ENCODE measurements at regions not wholly inside any gene's neighbourhood (a gene's known extent, or its start where the extent isn't known, plus 50 kb on each side); places are given as distances from the start of the nearest gene placed in this dataset.

DNA sequence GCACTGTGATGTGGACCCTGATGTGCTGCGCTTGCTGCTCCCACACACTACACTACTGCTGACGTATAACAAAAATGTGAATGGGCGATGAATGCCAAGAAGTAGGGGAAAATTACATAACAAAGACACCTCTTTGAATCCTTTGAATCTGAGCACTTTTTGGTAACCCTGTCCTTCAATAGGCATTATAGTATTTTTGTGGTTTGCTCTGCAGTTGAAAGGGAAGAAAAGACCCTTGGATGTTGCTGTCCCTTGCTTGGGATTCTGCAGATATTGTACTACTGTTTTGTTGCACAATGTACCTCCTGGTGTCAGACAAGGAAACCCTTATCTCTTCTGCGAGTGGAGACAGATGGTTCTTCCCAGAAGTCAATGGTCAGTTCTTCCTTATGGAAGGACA is 124.8 kb upstream of the UBE3A start:
- DNase-seq (ENCODE audit: low read depth): no peak

DNA sequence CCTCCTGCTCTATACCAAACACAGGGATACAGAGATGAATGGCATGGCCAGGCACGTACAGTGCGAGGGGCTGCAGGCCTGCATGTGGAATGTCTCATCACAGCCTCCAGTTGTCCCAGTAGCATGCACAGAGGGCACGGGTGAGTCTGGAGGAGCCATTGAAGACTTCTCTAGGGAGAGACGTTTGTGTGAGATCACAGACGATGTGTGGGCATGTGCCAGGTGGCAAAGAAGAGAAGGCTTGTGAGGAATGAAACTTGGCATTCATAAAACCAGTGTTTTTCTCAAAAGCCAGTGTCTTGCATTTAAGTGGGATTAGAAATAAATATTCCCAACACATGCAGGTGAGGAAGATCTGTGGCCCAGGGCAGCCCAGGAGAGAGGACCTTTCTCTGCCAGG is 119.1 kb upstream of the UBE3A start:
- no peak for DNase-seq (ENCODE audit: low read depth)

DNA sequence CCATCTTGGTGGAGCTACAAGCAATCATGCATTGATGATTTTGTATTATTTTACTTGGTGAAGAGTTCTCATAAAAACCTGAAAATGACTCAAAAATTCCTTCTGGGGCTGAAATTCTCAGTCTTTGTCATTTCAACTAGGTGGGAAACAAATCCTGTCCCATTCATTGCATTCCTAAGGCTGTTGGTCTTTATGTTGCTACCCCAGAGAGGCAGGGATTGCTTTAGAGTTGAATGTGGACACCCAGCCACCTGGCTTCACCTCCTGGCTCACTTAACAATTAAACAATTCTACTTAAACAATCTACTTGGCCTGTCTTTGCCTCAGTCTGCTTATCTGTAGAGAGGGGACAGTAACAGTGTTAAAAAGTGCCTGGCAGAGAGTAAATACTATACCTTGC is 117.3 kb upstream of the UBE3A start:
- no peak for DNase-seq (ENCODE audit: low read depth)

DNA sequence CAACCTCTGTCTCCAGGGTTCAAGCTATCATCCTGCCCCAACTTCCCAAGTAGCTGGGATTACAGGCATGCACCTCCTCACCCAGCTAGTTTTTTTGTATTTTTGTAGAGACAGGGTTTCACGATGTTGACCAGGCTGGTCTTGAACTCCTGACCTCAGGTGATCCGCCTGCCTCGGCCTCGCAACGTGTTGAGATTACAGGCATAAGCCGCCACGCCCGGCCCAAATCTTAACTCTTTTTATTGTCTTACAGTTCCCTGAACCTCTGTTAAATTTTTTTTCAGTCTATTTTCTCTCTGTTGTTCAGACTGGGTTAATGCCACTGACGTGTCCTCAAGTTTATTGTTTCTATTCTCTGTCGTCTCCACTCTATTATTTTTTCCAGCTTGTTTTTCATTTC is 115.8 kb upstream of the UBE3A start:
- no peak for DNase-seq (ENCODE audit: low read depth)

DNA sequence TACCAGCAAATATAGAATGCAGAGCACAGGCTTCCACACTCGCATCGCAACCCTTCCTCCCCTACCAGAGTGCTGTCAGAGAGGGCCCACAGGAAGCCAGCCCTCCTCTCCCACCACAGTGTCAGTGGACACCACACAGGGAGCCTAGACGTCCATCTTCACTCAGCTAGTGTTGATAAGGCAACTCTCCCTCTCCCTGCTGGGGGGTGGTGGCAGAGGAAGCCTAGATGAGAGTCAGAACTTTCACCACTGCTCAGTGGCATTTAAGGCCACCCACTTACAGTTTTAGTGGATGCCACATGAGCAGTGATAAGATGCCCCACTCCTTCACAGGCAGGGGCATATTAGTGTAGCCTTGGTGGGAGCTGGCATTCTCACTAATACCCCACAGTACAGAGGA is 109.8 kb upstream of the UBE3A start:
- DNase-seq (ENCODE audit: low read depth): no peak

DNA sequence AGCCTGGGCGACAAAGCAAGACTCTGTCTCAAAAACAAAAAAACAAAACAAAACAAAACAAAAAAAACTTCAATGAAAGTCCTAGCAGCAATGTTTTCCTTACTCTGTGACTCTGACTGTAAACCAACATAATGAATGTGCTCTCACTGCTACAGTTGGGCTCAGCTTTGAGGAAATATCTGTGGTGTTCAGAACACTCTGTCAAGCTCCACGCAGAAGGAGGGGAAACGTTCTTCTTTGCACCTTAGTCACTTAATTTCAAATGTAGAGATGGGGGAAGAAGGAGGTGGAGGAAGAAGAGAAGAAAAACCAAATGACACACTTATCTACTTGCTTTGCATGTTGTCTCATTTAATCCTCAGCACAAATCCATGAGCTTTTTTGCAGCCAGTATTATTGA is 107.1 kb upstream of the UBE3A start:
- DNase-seq (ENCODE audit: low read depth): no peak

DNA sequence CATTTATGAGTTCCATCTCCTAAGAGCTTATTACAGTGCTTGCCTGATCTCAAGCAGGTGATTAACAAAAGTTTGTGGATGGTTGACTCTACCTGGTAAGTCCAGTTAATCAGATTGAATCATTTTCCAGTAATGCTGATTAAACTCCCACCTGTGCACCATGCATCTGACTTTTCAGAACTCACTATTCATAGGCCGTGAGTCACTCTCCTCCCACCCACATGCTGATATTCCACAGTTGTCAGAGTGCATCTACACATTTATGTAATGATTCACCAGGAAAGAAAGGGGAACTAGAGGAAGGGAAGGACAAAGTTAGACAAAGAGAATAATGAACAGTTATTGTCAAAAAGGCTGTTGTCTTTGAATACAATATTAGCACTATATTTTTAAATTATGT is 106.2 kb upstream of the UBE3A start:
- DNase-seq (ENCODE audit: low read depth): peak; percentile 57

DNA sequence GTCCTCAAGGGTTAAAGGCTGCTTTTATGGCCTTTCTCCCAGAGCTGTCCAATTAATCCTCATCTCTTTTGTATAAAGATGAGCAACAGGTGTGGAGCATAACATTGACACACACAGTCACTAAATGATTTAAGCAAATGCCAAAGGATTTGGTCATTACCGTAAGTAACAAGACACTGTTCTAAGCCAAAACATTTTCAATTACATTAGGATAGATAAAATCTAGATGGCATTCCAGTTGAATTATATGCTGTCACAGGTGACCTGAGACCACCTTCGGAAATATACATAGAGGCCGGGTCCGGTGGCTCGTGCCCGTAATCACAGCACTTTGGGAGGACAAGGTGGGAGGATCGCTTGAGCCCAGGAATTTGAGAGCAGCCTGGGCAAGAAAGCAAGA is 105.3 kb upstream of the UBE3A start:
- DNase-seq (ENCODE audit: low read depth): no peak

DNA sequence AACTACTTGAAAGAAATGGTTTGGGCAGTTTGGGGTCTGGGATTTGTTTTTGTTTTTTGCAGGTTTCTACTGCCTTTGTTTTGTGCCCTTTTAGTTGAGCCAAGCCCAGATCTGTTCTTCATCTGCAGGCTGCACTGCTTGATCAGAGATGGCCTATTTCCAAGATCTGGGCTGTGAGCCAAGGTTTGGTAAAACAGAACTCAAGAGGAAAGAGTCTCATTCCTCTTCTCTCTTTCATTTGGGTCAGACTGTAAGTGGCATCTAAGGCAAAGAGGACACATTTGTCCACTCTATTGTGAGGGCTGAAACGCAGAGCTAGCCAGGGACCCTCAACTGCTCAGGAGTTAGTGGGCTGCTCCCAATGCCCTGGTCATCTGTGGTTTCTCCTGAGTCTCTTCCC is 104.4 kb upstream of the UBE3A start:
- peak; percentile 25 for DNase-seq (ENCODE audit: low read depth)

DNA sequence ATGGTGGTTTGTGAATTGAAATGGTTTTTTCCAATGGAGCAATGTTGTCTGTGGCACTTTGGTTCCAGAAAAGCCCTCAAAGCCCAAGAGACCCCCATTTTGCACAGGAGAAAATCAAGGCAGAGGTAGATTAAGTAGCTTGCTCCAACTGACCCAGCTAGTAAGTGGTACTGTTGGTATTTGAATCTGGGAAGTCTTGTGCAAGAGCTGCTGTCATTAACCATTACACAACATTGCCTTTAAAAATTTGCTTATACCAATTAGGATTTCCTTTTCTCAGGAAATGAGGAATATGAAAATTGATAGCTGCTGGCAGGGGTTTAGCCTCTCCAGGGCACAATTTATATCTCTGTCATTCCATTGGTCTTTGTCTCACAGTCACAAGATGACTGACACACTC is 102.4 kb upstream of the UBE3A start:
- no peak for DNase-seq (ENCODE audit: low read depth)

DNA sequence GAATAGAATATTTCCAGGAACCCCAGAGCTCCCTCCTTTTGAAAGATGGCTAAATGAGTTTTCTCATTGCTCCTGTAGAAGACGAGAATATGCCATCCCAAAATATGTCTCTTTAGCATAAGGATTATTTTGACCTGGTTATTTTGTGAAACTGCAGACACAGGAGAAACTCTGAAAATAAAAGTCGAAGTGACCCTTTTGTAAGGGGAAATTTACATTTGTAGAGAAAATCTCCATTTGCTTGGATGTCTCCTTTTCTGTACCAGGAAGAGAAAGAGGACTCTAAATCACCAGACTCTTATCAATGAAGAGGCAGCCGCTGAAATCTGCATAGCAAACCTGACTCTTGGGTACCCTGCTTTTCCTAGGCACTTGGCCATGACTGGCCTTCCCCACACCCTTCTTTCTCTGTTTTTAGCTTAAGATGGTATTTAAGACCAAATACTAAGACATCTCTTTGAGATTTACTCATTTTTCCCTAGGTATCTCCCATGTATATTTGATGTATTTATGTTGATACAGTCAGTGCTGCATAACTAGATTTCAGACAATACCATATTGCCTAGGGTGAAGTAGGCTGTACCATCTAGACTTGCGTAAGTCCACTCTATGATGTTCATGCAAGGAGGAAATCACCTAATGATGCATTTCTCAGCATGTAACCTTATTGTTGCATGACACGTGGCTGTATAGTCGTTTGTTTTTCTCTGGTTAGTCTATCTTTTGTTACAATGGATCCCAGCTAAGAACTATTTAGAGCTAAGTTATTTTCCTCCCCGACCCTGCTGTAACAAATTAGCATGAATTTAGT is 98.2 kb upstream of the UBE3A start:
- DNase-seq (ENCODE audit: low read depth): no peak

DNA sequence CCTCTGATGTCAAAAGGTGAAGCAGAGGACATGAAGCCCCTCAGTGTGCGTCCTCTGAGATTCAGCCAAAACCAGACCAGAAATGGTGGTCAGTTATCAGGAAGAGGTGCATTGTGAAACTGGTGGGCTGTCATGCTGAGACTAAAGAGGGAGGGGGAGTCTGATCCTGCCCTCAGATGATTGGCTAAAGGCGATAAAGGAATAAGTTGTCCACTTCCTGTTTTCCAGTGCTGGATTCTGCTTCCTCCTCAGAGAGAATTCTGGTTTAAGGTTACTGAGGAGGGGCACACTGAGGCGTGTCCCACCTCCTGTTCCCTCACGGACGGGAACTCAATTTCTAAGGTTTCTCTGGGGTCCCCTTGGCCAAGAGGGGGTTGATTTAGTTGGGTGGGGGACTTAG is 97.0 kb upstream of the UBE3A start:
- DNase-seq (ENCODE audit: low read depth): no peak

DNA sequence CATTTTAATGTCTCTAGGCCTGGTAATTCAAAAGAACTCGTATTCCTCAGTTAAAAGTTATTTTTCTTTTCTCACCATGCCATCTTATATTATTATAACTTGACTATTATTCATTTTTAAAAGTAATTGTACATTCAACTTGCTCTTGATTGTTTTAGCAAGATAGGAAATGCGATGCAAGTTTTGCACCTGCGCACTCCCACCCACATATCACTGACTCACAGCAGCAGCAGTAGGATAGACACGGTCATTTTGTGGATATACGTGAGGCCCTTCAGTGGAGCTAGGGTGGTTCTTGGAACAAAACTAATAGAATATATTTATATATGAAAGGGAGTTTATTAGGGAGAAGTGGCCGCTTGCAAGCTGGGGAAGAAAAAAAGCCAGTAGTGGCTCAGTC is 95.5 kb upstream of the UBE3A start:
- DNase-seq (ENCODE audit: low read depth): no peak

DNA sequence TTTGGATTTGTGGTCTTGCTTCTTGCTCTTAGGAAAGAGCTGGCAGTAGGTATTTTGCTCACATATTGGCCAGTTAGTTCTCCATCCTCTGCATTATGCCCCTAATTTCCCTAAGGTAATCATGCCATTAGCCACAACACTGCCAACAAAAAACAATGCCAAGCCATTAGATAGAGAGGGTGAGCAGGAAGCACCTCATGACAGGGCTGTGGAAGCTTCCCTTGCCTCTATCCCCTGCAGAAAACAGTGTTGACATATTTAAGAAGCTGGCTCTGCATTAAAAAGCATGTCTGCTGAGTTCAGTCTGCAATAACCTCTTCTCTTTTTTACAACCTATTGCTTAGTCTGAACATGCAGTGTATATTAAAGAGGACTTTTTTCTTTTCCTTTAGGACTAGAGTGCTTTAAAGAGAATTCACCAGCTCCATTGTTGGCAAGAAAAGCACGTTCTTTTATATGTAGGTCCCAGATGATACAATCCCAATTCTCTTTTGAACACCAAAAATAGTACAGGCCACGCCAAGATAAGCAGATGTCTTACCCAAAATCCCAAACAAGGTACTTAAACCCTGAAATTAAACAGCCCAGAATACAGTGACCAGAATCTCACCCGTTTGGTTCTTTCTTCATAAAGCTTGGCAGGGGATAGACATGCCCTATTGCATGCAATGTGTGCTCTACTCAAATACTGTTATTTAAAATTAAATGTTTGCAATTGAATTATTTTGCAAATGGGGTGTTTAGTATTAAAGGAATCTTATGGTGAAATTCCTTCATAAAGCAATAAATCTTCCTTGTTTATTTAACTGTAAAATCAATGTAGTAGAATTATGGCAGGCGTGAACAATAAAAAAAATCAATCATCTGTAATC is 93.7 kb upstream of the UBE3A start:
- DNase-seq (ENCODE audit: low read depth): no peak

DNA sequence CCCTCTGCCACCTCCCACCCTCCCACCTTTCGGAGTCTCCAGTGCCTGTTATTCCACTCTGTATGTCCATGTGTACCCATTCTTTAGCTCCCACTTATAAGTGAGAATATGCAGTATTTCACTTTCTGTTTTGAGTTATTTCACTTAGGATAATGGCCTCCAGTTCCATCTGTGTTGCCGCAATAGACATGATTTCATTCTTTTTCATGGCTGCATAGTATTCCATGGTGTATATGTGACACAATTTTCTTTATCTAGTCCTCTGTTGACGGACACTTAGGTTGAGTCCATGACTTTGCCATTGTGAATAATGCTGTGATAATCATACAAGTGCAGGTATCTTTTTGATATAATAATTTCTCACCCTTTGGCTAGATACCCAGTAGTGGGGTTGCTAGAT is 91.0 kb upstream of the UBE3A start:
- no peak for DNase-seq (ENCODE audit: low read depth)

DNA sequence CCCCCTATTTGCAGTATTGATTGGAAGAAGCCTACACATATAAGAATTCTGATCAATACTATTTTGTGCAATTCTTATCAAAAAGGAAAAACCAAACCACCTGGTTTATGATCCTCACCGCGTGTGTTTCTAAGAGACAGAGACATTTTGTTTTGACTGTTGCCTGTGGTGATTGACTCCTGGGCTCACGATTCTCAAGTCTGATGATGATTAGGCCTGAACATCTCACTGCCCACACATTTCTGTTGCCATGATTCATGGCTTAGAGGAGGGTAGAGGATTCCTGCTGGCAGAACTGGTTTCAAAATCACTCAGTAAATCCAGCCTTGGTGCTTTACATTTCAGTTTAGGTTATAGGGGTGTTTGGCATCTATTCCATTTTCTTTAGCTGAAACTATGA is 88.3 kb upstream of the UBE3A start:
- DNase-seq (ENCODE audit: low read depth): peak; percentile 7

DNA sequence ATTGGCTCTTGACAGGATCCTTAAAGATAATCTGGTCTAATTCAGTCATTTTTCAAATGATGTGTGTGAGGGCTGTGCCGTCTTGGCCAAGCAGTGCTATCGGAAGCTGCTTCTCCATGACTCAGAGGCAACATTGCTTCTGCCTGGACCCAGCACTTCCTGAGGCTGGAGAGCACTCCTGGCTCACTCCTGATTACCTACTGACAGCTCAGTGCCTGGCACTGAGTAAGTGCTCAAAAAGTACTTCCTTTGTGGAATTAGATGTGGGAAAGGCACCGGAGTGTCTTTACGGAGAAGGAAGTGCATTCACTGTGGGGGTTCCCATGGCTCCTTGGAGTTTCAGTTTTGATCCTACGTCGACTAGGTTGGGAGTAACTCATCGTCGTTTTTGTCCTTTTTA is 86.9 kb upstream of the UBE3A start:
- DNase-seq (ENCODE audit: low read depth): no peak

DNA sequence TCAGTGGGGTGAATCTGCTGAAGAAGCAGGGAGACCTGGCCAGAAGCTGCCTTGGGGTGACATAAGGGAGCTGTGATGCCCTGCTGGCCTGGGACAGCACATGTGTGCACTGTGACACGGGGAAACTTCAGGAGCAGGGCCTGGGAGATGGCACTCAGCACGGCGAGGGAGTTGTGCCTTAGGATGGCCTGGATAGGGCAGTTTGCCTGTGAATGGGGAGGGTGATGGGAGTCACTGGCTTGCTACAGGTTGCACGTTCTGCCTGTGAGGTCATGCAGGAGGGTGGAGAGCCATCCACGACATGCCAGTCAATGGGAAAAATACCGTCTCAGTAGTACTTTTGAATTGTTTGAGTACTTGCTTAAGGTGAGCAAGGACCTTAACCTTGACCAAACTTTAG is 76.8 kb upstream of the UBE3A start:
- DNase-seq (ENCODE audit: low read depth): no peak

DNA sequence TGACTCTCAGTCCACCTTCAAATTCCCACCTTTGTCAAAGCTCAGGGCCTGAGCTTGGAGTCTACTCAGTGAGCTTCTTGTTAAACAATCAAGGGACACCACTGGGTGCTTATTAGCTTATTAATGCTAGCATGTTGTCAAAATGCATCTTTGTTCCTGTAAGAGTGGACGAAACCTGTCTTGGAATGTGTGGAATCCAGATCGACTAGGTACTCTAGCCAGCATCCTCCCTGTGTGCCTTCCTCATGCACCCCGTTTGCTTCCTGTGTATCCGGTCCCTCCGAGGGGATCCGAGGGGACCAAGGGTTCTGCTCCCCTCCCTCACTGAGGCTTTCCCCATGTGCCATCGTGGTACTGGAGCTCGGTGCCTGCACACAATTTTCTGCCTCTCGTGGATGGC is 75.7 kb upstream of the UBE3A start:
- DNase-seq (ENCODE audit: low read depth): no peak

DNA sequence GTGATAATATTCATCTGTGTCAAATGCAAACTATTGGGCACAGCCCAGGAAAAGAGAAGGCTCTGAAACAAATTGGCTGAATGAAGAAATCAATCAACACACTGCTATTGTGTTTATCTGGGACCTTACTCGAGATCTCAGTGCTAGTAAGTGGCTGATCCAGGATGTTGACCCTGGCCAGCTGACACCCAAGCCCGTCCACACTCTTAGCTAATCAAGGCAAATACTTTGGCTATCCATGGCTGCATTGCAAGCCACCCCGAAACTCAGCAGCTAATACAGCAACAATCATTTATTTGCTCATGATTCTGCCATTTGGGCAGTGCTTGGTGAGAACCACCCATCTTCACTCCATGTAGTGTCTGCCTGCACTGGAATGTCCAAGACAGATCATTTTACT is 74.1 kb upstream of the UBE3A start:
- DNase-seq (ENCODE audit: low read depth): no peak

DNA sequence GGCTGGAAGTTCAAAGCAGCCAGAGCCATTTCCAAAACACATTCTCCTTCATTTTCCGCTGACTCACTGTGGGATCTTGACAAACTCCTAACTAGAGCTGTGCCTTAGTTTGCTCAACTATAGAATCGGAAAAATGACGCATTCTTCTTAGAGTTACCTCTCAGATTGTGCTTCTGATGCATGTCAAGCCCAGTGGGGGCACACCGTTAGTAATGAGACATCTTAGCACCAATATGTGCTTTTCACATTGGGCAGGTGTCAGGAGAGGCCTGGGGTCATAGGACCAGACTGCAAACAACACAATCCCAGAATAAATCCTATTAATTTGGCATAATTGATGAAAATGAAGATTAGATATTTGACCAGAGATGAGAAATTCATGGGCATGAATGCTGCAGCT is 71.3 kb upstream of the UBE3A start:
- no peak for DNase-seq (ENCODE audit: low read depth)

DNA sequence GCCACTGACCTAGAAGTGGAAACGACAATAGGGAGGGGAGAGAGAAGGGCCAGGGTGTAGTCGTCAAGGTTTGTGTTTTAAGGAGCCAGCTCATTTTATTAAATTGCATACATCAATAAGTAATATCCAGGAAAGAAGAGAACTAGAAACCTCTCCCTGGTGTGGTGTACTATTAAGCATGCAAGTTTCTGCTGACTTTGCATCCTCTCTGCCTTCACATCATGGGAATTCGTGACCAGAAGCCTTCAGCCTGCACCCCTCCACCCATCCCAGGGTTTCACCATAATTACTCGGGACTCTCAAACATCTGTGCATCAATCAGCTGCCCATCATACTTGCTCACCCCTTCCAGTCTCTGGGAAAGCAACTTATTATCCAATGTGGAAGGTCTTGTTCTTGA is 70.9 kb upstream of the UBE3A start:
- DNase-seq (ENCODE audit: low read depth): no peak

DNA sequence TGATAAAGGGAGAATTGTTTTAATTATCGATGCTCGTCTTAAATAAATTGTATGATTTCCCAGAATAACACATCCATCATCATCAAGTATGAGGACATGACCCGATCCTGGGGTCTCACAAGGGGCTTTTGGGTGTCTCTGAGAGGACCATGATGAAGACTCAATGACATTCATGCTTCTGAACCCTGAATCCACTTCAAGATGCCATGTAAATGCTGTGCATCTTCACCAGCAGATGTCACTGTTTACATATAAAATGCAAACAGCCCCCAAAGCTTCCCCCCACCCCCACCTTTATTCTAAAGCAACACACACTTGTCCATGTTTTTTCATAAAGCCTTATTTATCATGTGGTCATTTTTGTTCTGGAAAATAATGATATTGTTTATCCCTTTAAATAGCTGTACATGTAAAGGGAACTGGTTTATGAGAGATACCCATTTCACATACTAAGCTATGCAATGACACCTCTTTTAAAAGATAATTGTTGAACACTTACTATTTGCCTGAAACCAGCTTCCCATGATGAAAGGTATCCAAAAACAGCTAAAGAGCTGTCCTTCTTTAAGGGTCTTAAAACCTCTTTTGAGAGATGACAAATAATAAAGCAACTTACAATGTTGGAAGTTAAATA is 69.7 kb upstream of the UBE3A start:
- DNase-seq (ENCODE audit: low read depth): peak; percentile 23

Data from renal cortical epithelial cell (primary cell).